OCI-LY7 (cell line): ENCODE measurements at regions not wholly inside any gene's neighbourhood (a gene's known extent, or its start where the extent isn't known, plus 50 kb on each side); places are given as distances from the start of the nearest gene placed in this dataset.

Source experiments
- CTCF ChIP-seq: fragments of 200-600 bp; sonication (generic); conservative IDR thresholded peaks from 2 replicates; pipeline ENCODE4 v1.5.1; 2014; ENCODE audit warnings: mild to moderate bottlenecking, antibody characterized with exemption, low read length, moderate library complexity, mixed read lengths
- EZH2phosphoT487 ChIP-seq: fragments of 200-600 bp; sonication (generic); IDR thresholded peaks from 2 replicates; pipeline ENCODE4 v1.6.1; 2018; ENCODE audit warnings: low read depth, borderline replicate concordance, mild to moderate bottlenecking, mixed run types, antibody characterized with exemption, low read length, moderate library complexity, mixed read lengths

GRCh38 chr4:126495163-126495752 lies 1137.5 kb upstream of the INTU start:
- no peak for TF ChIP-seq CTCF
- no peak for TF ChIP-seq EZH2phosphoT487
